ENCODE measurements at regions not wholly inside any gene's neighbourhood (a gene's known extent, or its start where the extent isn't known, plus 50 kb on each side); places are given as distances from the start of the nearest gene placed in this dataset.

- TF ChIP-seq CTCF (IDR thresholded peaks at IDR 0.05; ENCODE audit: poor library complexity, severe bottlenecking), result no peak
- no peak for TF ChIP-seq EZH2 (IDR thresholded peaks at IDR 0.05; ENCODE audit: borderline replicate concordance, insufficient read depth, low read length, poor library complexity, severe bottlenecking)
- TF ChIP-seq MXI1 (conservative IDR thresholded peaks at IDR 0.05; ENCODE audit: poor library complexity, severe bottlenecking), result no peak
- TF ChIP-seq RAD21 (conservative IDR thresholded peaks at IDR 0.05), result no peak
- TF ChIP-seq TAF1 (IDR thresholded peaks at IDR 0.05; ENCODE audit: low read depth), result no peak
- no peak for TF ChIP-seq REST (IDR thresholded peaks at IDR 0.05; ENCODE audit: borderline replicate concordance)
These were observed 209.5 kb downstream of the PLOD2 start for GRCh38 chr3:145951441-145951840.
